ENCODE measurements at regions not wholly inside any gene's neighbourhood (a gene's known extent, or its start where the extent isn't known, plus 50 kb on each side); places are given as distances from the start of the nearest gene placed in this dataset.

DNA sequence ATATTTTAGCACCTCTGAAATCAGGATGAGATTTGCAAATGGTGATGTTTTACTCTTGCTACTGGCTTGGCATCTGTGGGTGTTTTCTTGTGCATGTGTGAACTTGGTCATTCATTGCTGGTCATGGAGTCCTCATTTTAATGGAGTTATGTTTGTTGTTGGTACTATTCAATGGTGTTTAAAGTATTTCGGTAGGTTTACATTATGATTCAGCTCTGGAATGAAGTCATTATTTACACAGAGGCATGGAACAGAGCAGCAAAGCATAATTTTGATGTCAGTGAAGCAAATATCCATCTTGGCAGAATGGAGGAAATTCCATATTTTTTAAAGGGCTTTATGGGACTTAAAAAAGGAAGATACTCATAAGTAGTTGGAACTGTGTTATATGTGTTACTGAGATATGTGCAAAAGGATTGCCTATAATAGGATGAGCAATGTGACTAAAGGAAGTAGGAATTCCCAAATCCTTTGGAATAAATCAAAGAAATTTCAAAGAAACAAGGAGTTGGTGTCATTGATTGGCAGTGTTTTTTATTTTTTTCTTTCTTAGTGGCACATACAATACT, 147.4 kb downstream of the ACTBL2 start:
- TF ChIP-seq, protein P1, sequence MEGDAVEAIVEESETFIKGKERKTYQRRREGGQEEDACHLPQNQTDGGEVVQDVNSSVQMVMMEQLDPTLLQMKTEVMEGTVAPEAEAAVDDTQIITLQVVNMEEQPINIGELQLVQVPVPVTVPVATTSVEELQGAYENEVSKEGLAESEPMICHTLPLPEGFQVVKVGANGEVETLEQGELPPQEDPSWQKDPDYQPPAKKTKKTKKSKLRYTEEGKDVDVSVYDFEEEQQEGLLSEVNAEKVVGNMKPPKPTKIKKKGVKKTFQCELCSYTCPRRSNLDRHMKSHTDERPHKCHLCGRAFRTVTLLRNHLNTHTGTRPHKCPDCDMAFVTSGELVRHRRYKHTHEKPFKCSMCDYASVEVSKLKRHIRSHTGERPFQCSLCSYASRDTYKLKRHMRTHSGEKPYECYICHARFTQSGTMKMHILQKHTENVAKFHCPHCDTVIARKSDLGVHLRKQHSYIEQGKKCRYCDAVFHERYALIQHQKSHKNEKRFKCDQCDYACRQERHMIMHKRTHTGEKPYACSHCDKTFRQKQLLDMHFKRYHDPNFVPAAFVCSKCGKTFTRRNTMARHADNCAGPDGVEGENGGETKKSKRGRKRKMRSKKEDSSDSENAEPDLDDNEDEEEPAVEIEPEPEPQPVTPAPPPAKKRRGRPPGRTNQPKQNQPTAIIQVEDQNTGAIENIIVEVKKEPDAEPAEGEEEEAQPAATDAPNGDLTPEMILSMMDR (IDR thresholded peaks at IDR 0.05; ENCODE audit: insufficient read depth, low read length) = no peak
- TF ChIP-seq GABPA (IDR thresholded peaks at IDR 0.05; ENCODE audit: low read depth) = no peak
- no peak for TF ChIP-seq POLR2AphosphoS5 (IDR thresholded peaks at IDR 0.05; ENCODE audit: low read depth)

Measured in HL-60 (cell line).